HCT116 (cell line): ENCODE measurements at regions not wholly inside any gene's neighbourhood (a gene's known extent, or its start where the extent isn't known, plus 50 kb on each side); places are given as distances from the start of the nearest gene placed in this dataset.

Source experiments
- ATAC-seq: fragments of 200-7000 bp; cut with Tn5 transposase; 2 replicates; pipeline ENCODE4 v1.9.1; 2020; ENCODE audit warnings: mild to moderate bottlenecking, moderate library complexity
- BruUV-seq: library from RNA; stranded (reverse); fragments of 400-500 nt; replicated peaks from 2 replicates; lab custom pipeline; 2021; lab: Mats Ljungman, UMichigan
- CTCF ChIA-PET: fragments of 300-600 bp; sonication (Branson Sonifier 250); formaldehyde crosslinking; loops from one replicate; lab custom pipeline; 2021; ENCODE audit warnings: antibody characterized with exemption; lab: Charles Lee
- POLR2A ChIA-PET: fragments of 300-600, 350-600 bp; sonication (Branson Sonifier 250); formaldehyde crosslinking; loops from one replicate; lab custom pipeline; 2021; ENCODE audit warnings: antibody characterized with exemption; lab: Charles Lee
- RAD21 ChIA-PET, 2 experiments: fragments of 300-600 bp; sonication (Branson Sonifier 250); formaldehyde crosslinking; loops; one replicate each; lab custom pipeline; 2023; ENCODE audit warnings: low total read pairs in 2 of 2; ENCODE audit not compliant: uncharacterized antibody in 2 of 2, unreplicated experiment in 2 of 2, low non-redundant PET in 1 of 2; lab: Charles Lee
- DNase-seq: peaks from one replicate; pipeline ENCODE4 v3.0.0-alpha.2; 2010; ENCODE audit warnings: low read depth, low spot score
- H2AFZ ChIP-seq: fragments of 200-600 bp; shearing (Covaris generic), sonication (generic); 2 replicates; pipeline ENCODE4 v1.6.1; 2017; ENCODE audit warnings: low read depth, mixed run types, mixed read lengths, antibody characterized with exemption, low read length; ENCODE audit not compliant: poor library complexity, severe bottlenecking
- H3K27ac ChIP-seq: 2 replicates; pipeline ENCODE4 v1.5.1; 2012; ENCODE audit warnings: low read depth, low read length
- H3K27me3 ChIP-seq: fragments of 200-600 bp; sonication (generic); 2 replicates; pipeline ENCODE4 v1.6.1; 2016; ENCODE audit warnings: mixed run types, low read length, mixed read lengths; ENCODE audit not compliant: insufficient read depth
- H3K36me3 ChIP-seq, 2 experiments: fragments of 200-500 bp in 1 of 2; fragments of 200-600 bp in 1 of 2; sonication (Bioruptor generic) in 1 of 2; sonication (generic) in 1 of 2; 2 replicates each; pipeline versions ENCODE4 v1.5.1 to v1.6.1; 2014 to 2016; ENCODE audit warnings: low read length in 2 of 2, inconsistent platforms in 1 of 2, mixed read lengths in 1 of 2, mixed run types in 1 of 2; ENCODE audit not compliant: insufficient read depth in 2 of 2, control insufficient read depth in 1 of 2
- H3K4me1 ChIP-seq, 2 experiments: fragments of 200-600 bp in 1 of 2; sonication (generic) in 1 of 2; 2 replicates each; pipeline versions ENCODE4 v1.5.1 to v1.6.1; 2012 to 2017; ENCODE audit warnings: low read length in 2 of 2, inconsistent platforms in 1 of 2, mild to moderate bottlenecking in 1 of 2, mixed read lengths in 1 of 2, mixed run types in 1 of 2, moderate library complexity in 1 of 2; ENCODE audit not compliant: insufficient read depth in 2 of 2, control insufficient read depth in 1 of 2
- H3K4me2 ChIP-seq: fragments of 200-600 bp; sonication (generic); 2 replicates; pipeline ENCODE4 v1.6.1; 2017; ENCODE audit warnings: mixed run types, low read length, mixed read lengths
- H3K4me3 ChIP-seq, 2 experiments: fragments of 200-600 bp in 1 of 2; sonication (generic) in 1 of 2; replicated peaks in 1 of 2; 2 replicates each; pipeline ENCODE4 v1.5.1; 2011 to 2016; ENCODE audit warnings: low read length in 2 of 2, control low read depth in 1 of 2, low read depth in 1 of 2, mild to moderate bottlenecking in 1 of 2, mixed read lengths in 1 of 2, mixed run types in 1 of 2
- H3K79me2 ChIP-seq: fragments of 200-600 bp; sonication (generic); 2 replicates; pipeline ENCODE4 v1.6.1; 2017; ENCODE audit warnings: mild to moderate bottlenecking, mixed run types, low read length, moderate library complexity, mixed read lengths; ENCODE audit not compliant: insufficient read depth
- H3K9ac ChIP-seq: fragments of 200-600 bp; sonication (generic); 2 replicates; pipeline ENCODE4 v1.6.1; 2016; ENCODE audit warnings: low read length, mixed read lengths
- H3K9me2 ChIP-seq: fragments of 200-600 bp; sonication (generic), shearing (Covaris generic); 2 replicates; pipeline ENCODE4 v1.6.1; 2017; ENCODE audit warnings: mixed run types, mild to moderate bottlenecking, moderate library complexity; ENCODE audit not compliant: insufficient read depth
- H3K9me3 ChIP-seq, 2 experiments: fragments of 200-500 bp in 1 of 2; fragments of 200-600 bp in 1 of 2; sonication (Bioruptor generic) in 1 of 2; sonication (generic) in 1 of 2; 2 replicates each; pipeline ENCODE4 v1.6.1; 2014 to 2017; ENCODE audit warnings: low read length in 2 of 2, mixed read lengths in 2 of 2, inconsistent platforms in 1 of 2, low read depth in 1 of 2, mild to moderate bottlenecking in 1 of 2, mixed run types in 1 of 2, moderate library complexity in 1 of 2; ENCODE audit not compliant: control insufficient read depth in 1 of 2, insufficient read depth in 1 of 2
- H4K20me1 ChIP-seq: fragments of 200-600 bp; sonication (generic), shearing (Covaris generic); 2 replicates; pipeline ENCODE4 v1.6.1; 2017; ENCODE audit warnings: mixed run types, mild to moderate bottlenecking, moderate library complexity; ENCODE audit not compliant: insufficient read depth
- CTCF ChIP-seq, 3 experiments: fragments of 200-600 bp in 1 of 3; sonication (generic) in 1 of 3; IDR thresholded peaks in 2 of 3; conservative IDR thresholded peaks in 1 of 3; 2 replicates each; pipeline ENCODE4 v1.5.1; 2012 to 2017; ENCODE audit warnings: low read depth in 2 of 3, low read length in 2 of 3, antibody characterized with exemption in 1 of 3, borderline replicate concordance in 1 of 3, control low read depth in 1 of 3, mild to moderate bottlenecking in 1 of 3, mixed read lengths in 1 of 3, mixed run types in 1 of 3, moderate library complexity in 1 of 3; ENCODE audit not compliant: insufficient read depth in 1 of 3
- FOSL1 ChIP-seq: IDR thresholded peaks from 2 replicates; pipeline ENCODE4 v1.6.1; 2012; ENCODE audit warnings: low read depth
- JUND ChIP-seq: IDR thresholded peaks from 2 replicates; pipeline ENCODE4 v1.6.1; 2012
- POLR2A ChIP-seq: IDR thresholded peaks from 2 replicates; pipeline ENCODE4 v1.7.0; 2011; ENCODE audit warnings: borderline replicate concordance; ENCODE audit not compliant: insufficient read depth, insufficient read length; ENCODE audit errors: extremely low read depth
- POLR2AphosphoS5 ChIP-seq: IDR thresholded peaks from 2 replicates; pipeline ENCODE4 v1.6.1; 2011; ENCODE audit warnings: mild to moderate bottlenecking, low read depth, low read length, moderate library complexity
- RAD21 ChIP-seq: IDR thresholded peaks from 2 replicates; pipeline ENCODE4 v1.6.1; 2012; ENCODE audit warnings: low read depth, mild to moderate bottlenecking
- REST ChIP-seq: IDR thresholded peaks from 2 replicates; pipeline ENCODE4 v1.6.1; 2012; ENCODE audit warnings: low read depth
- SIN3A ChIP-seq: IDR thresholded peaks from 2 replicates; pipeline ENCODE4 v1.6.1; 2012; ENCODE audit warnings: low read depth
- SP1 ChIP-seq: IDR thresholded peaks from 2 replicates; pipeline ENCODE4 v1.6.1; 2012; ENCODE audit warnings: low read depth
- TCF7L2 ChIP-seq: IDR thresholded peaks from 2 replicates; pipeline ENCODE4 v1.7.0; 2011; ENCODE audit warnings: borderline replicate concordance, inconsistent platforms; ENCODE audit not compliant: insufficient read depth, insufficient read length; ENCODE audit errors: extremely low read depth
- ZBTB33 ChIP-seq: IDR thresholded peaks from 2 replicates; pipeline ENCODE4 v1.6.1; 2011; ENCODE audit warnings: mild to moderate bottlenecking, low read length, moderate library complexity; ENCODE audit not compliant: insufficient replicate concordance; ENCODE audit errors: extremely low read depth
- ZNF274 ChIP-seq: fragments of 200-500 bp; sonication (Bioruptor generic); IDR thresholded peaks from 2 replicates; pipeline ENCODE4 v1.6.1; 2014; ENCODE audit warnings: mild to moderate bottlenecking, low read depth, low read length, inconsistent platforms
- intact Hi-C: fragments of 100-400 bp; cut with micrococcal nuclease; formaldehyde crosslinking; loops from 2 replicates; pipeline ENCODE4 v1.10.0; 2022

- no TSS peak for BruUV-seq
- Histone ChIP-seq H3K4me3 (no peak overlapping the region), H3K36me3 (no peaks in the 10 kb centered on the region), H2AFZ (no peak overlapping the region), H3K4me1 (no peaks in the 10 kb centered on the region), H3K9me2 (no peaks in the 10 kb centered on the region), H3K4me2 (no peak overlapping the region), H3K27ac (no peak overlapping the region), H4K20me1 (no peaks in the 10 kb centered on the region), H3K9me3 (no peaks in the 10 kb centered on the region), H3K9ac (no peak overlapping the region), H3K27me3 (no peaks in the 10 kb centered on the region), H3K79me2 (no peaks in the 10 kb centered on the region)
- no peak for ATAC-seq
- CTCF ChIA-PET = no interaction called here
- intact Hi-C loops = no loop called here
- RAD21 ChIA-PET = no interaction called here
- POLR2A ChIA-PET = no interaction called here
- no peak for DNase-seq
- TF ChIP-seq POLR2AphosphoS5 (no peak), SIN3A (no peak), POLR2A (no peak), JUND (no peak), CTCF (IDR thresholded peaks at IDR 0.05 in 2 of 3, conservative IDR thresholded peaks at IDR 0.05 in 1 of 3; ENCODE audit: borderline replicate concordance in 1 of 3, insufficient read depth in 1 of 3, low read depth in 2 of 3, low read length in 2 of 3) (no peak), FOSL1 (no peak), REST (no peak), RAD21 (no peak), SP1 (no peak), TCF7L2 (no peak), ZNF274 (no peak), ZBTB33 (no peak)
Observed at GRCh38 chr3:178454726-178455125, 81.5 kb upstream of the KCNMB2 start.
